ENCODE measurements at regions not wholly inside any gene's neighbourhood (a gene's known extent, or its start where the extent isn't known, plus 50 kb on each side); places are given as distances from the start of the nearest gene placed in this dataset.

DNA sequence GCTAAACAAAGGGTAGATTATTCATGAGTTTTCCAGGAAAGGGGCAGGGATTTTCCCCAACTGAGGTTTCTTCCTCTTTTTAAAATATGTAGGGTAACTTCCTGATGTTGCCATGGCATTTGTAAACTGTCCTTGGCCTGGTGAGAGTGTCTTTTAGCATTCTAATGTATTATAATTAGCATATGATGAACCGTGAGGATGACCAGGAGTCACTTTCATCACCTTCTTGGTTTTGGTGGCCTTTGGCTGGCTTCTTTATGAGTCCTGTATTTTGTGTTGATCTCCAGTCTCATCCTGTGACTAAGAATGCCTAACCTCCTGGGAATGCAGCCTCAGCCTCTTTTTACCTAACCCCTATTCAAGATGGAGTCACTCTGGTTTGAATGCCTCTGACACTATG lies 391.0 kb upstream of the LINC00305 start:
- ChIA-PET CTCF (no interaction called here), POLR2A (ENCODE audit: unreplicated experiment) (no interaction called here)
- H3K79me2 ChIP-seq (ENCODE audit: low read depth) = no peaks in the 10 kb centered on the region
- no peaks in the 10 kb centered on the region for H3K27me3 ChIP-seq (ENCODE audit: insufficient read depth, low read depth)
- H3K4me1 ChIP-seq (replicated peaks; ENCODE audit: insufficient read depth) = no peaks in the 10 kb centered on the region
- H2AFZ ChIP-seq = no peak overlapping the region
- no peak overlapping the region for H3K4me2 ChIP-seq
- no TSS peak for BruUV-seq (replicated peaks)
- H3K9me3 ChIP-seq (ENCODE audit: insufficient read depth, low read depth) = no peaks in the 10 kb centered on the region
- no peak overlapping the region for H3K27ac ChIP-seq
- no peak overlapping the region for H3K4me3 ChIP-seq
- H3K36me3 ChIP-seq (ENCODE audit: low read depth) = no peaks in the 10 kb centered on the region
- DNase-seq = no peak
- TF ChIP-seq, protein P1, sequence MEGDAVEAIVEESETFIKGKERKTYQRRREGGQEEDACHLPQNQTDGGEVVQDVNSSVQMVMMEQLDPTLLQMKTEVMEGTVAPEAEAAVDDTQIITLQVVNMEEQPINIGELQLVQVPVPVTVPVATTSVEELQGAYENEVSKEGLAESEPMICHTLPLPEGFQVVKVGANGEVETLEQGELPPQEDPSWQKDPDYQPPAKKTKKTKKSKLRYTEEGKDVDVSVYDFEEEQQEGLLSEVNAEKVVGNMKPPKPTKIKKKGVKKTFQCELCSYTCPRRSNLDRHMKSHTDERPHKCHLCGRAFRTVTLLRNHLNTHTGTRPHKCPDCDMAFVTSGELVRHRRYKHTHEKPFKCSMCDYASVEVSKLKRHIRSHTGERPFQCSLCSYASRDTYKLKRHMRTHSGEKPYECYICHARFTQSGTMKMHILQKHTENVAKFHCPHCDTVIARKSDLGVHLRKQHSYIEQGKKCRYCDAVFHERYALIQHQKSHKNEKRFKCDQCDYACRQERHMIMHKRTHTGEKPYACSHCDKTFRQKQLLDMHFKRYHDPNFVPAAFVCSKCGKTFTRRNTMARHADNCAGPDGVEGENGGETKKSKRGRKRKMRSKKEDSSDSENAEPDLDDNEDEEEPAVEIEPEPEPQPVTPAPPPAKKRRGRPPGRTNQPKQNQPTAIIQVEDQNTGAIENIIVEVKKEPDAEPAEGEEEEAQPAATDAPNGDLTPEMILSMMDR (conservative IDR thresholded peaks at IDR 0.05) = no peak
- no peak for TF ChIP-seq EZH2 (IDR thresholded peaks at IDR 0.05; ENCODE audit: low read depth)
- no peaks in the 10 kb centered on the region for H3F3A ChIP-seq (ENCODE audit: insufficient read depth, low read depth)
- H3K9me2 ChIP-seq (ENCODE audit: insufficient read depth) = no peaks in the 10 kb centered on the region
- intact Hi-C loops (cut with micrococcal nuclease; ENCODE audit: unreplicated experiment) = no loop called here
- no peaks in the 10 kb centered on the region for H4K20me1 ChIP-seq (ENCODE audit: insufficient read depth)

- H3K79me2 ChIP-seq (ENCODE audit: low read depth) = no peaks in the 10 kb centered on the region
- H3K27ac ChIP-seq = no peak overlapping the region
- no peaks in the 10 kb centered on the region for H3K4me1 ChIP-seq (replicated peaks; ENCODE audit: insufficient read depth)
- no peak for TF ChIP-seq EZH2 (IDR thresholded peaks at IDR 0.05; ENCODE audit: low read depth)
- TF ChIP-seq, protein P1 (conservative IDR thresholded peaks at IDR 0.05) = no peak
- no peak overlapping the region for H3K4me2 ChIP-seq
- DNase-seq = no peak
- H2AFZ ChIP-seq = no peak overlapping the region
- intact Hi-C loops (cut with micrococcal nuclease; ENCODE audit: unreplicated experiment) = no loop called here
- no peaks in the 10 kb centered on the region for H3K27me3 ChIP-seq (ENCODE audit: insufficient read depth, low read depth)
- ChIA-PET POLR2A (ENCODE audit: unreplicated experiment) (no interaction called here), CTCF (no interaction called here)
- no TSS peak for BruUV-seq (replicated peaks)
- no peaks in the 10 kb centered on the region for H3K36me3 ChIP-seq (ENCODE audit: low read depth)
- H3K9me3 ChIP-seq (ENCODE audit: insufficient read depth, low read depth) = no peaks in the 10 kb centered on the region
- H4K20me1 ChIP-seq (ENCODE audit: insufficient read depth) = no peaks in the 10 kb centered on the region
- no peaks in the 10 kb centered on the region for H3K9me2 ChIP-seq (ENCODE audit: insufficient read depth)
- no peak overlapping the region for H3K4me3 ChIP-seq
- no peaks in the 10 kb centered on the region for H3F3A ChIP-seq (ENCODE audit: insufficient read depth, low read depth)
These were observed 379.8 kb upstream of the LINC00305 start for GRCh38 chr18:64528646-64529045.

DNA sequence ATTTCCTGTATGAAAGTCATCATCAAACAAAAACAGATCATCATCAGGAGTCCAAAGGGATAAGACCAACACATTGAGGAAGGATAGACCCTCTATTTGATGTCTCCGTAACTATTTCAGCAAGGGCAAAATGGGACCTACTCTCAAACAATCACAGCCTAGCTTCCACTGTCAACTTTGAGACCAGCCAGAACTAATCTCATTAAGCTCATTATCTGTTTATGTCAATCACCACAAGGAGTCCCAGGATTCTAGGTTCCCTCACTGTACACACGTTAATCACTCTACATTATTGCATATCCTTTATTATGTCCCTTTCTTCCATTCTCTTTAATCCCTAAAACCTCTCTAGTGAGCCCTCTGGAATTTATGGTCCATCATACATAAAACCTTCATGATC lies 370.3 kb upstream of the LINC00305 start:
- no peaks in the 10 kb centered on the region for H3F3A ChIP-seq (ENCODE audit: insufficient read depth, low read depth)
- no TSS peak for BruUV-seq (replicated peaks)
- H3K4me2 ChIP-seq = no peak overlapping the region
- no peaks in the 10 kb centered on the region for H3K9me2 ChIP-seq (ENCODE audit: insufficient read depth)
- no peak for DNase-seq
- ChIA-PET CTCF (no interaction called here), POLR2A (ENCODE audit: unreplicated experiment) (no interaction called here)
- no peak overlapping the region for H2AFZ ChIP-seq
- H3K27me3 ChIP-seq (ENCODE audit: insufficient read depth, low read depth) = no peaks in the 10 kb centered on the region
- intact Hi-C loops (cut with micrococcal nuclease; ENCODE audit: unreplicated experiment) = no loop called here
- H3K36me3 ChIP-seq (ENCODE audit: low read depth) = no peaks in the 10 kb centered on the region
- no peak for TF ChIP-seq EZH2 (IDR thresholded peaks at IDR 0.05; ENCODE audit: low read depth)
- TF ChIP-seq, protein P1 (conservative IDR thresholded peaks at IDR 0.05) = no peak
- H3K79me2 ChIP-seq (ENCODE audit: low read depth) = no peaks in the 10 kb centered on the region
- no peaks in the 10 kb centered on the region for H4K20me1 ChIP-seq (ENCODE audit: insufficient read depth)
- no peaks in the 10 kb centered on the region for H3K4me1 ChIP-seq (replicated peaks; ENCODE audit: insufficient read depth)
- no peak overlapping the region for H3K4me3 ChIP-seq
- H3K27ac ChIP-seq = no peak overlapping the region
- no peaks in the 10 kb centered on the region; the same call in 1 of the 2 replicates for H3K9me3 ChIP-seq (ENCODE audit: insufficient read depth, low read depth)

All from PC-9 (cell line).